ENCODE measurements at regions not wholly inside any gene's neighbourhood (a gene's known extent, or its start where the extent isn't known, plus 50 kb on each side); places are given as distances from the start of the nearest gene placed in this dataset.

- no peaks in the 10 kb centered on the region for H3K27me3 ChIP-seq (ENCODE audit: insufficient read depth, poor library complexity, severe bottlenecking)
- DNase-seq (ENCODE audit: low spot score) (no peak), ATAC-seq (ENCODE audit: low read depth) (no peak)
- H3K9me3 ChIP-seq (ENCODE audit: severe bottlenecking) = no peaks in the 10 kb centered on the region
- no peaks in the 10 kb centered on the region for H3K36me3 ChIP-seq (ENCODE audit: low read depth)
- no peaks in the 10 kb centered on the region for H3K4me1 ChIP-seq (ENCODE audit: insufficient read depth, poor library complexity, severe bottlenecking)
- H3K27ac ChIP-seq (ENCODE audit: poor library complexity, severe bottlenecking) = no peak overlapping the region
- no peak overlapping the region for H3K4me3 ChIP-seq (ENCODE audit: severe bottlenecking)
- TF ChIP-seq, protein P1, sequence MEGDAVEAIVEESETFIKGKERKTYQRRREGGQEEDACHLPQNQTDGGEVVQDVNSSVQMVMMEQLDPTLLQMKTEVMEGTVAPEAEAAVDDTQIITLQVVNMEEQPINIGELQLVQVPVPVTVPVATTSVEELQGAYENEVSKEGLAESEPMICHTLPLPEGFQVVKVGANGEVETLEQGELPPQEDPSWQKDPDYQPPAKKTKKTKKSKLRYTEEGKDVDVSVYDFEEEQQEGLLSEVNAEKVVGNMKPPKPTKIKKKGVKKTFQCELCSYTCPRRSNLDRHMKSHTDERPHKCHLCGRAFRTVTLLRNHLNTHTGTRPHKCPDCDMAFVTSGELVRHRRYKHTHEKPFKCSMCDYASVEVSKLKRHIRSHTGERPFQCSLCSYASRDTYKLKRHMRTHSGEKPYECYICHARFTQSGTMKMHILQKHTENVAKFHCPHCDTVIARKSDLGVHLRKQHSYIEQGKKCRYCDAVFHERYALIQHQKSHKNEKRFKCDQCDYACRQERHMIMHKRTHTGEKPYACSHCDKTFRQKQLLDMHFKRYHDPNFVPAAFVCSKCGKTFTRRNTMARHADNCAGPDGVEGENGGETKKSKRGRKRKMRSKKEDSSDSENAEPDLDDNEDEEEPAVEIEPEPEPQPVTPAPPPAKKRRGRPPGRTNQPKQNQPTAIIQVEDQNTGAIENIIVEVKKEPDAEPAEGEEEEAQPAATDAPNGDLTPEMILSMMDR (IDR thresholded peaks at IDR 0.05; ENCODE audit: poor library complexity, severe bottlenecking) = no peak
These were observed 836.5 kb downstream of the NTRK3 start for GRCh38 chr15:87420017-87420416.

DNA sequence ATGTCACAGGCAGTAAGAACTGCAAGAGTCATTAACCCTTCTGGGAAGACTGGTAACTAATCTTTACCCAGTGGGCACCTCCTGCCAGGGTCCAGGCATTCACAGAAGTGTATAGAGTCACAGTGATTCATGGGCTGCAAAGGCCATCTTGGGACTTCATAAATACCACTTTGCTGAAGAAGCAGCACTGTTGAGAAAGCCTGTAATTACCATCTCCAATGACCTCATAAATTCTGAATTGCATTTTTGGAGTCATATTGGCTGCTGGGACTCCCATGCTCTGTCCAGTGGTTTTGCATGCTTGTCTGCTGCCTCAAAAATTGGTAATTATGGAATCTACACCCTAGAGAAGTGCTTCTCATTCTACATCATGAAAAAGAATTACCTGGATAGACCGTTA, 837.2 kb downstream of the NTRK3 start:
- ATAC-seq (ENCODE audit: low read depth) (no peak), DNase-seq (ENCODE audit: low spot score) (no peak)
- TF ChIP-seq, protein P1 (IDR thresholded peaks at IDR 0.05; ENCODE audit: poor library complexity, severe bottlenecking) = no peak
- Histone ChIP-seq H3K36me3 (ENCODE audit: low read depth) (no peaks in the 10 kb centered on the region), H3K4me3 (ENCODE audit: severe bottlenecking) (no peak overlapping the region), H3K4me1 (ENCODE audit: insufficient read depth, poor library complexity, severe bottlenecking) (no peaks in the 10 kb centered on the region), H3K9me3 (ENCODE audit: severe bottlenecking) (no peaks in the 10 kb centered on the region), H3K27ac (ENCODE audit: poor library complexity, severe bottlenecking) (no peak overlapping the region), H3K27me3 (ENCODE audit: insufficient read depth, poor library complexity, severe bottlenecking) (no peaks in the 10 kb centered on the region)

DNA sequence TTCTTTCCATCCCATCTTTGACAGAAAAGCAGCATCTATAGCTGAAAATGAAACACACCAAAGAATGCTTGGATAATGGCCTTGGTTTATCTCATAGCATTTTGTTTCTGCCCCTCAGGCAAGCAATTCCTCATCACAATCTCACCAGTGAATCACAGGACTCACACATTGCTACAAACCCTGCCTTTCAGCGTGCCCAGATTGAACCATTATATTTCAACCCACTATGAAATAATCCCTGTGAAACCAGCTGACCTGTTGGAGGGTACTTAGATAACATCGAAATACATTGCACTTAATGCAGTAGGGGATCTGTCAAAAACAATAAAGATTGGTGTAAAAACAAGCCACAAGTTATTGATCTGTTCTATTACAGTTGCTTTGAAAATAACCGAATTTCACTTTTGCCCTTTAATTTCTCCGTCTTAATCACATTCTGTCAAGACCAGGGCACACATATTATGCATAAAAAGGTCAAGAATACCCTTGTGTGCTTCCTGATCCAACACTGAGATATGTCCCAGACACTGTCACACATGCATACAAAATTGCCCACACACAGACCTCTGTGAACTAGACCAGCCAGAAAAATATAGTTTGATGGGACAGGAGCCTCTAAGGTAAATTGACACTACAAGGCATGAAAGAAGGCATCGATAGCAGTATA, 839.8 kb downstream of the NTRK3 start:
- no peak for DNase-seq (ENCODE audit: low spot score)
- no peak; the same call in 2 of the 3 replicates for ATAC-seq (ENCODE audit: low read depth)
- Histone ChIP-seq H3K36me3 (ENCODE audit: low read depth) (no peaks in the 10 kb centered on the region), H3K4me3 (ENCODE audit: severe bottlenecking) (no peak overlapping the region), H3K9me3 (ENCODE audit: severe bottlenecking) (no peaks in the 10 kb centered on the region), H3K27me3 (ENCODE audit: insufficient read depth, poor library complexity, severe bottlenecking) (no peaks in the 10 kb centered on the region), H3K27ac (ENCODE audit: poor library complexity, severe bottlenecking) (no peak overlapping the region), H3K4me1 (ENCODE audit: insufficient read depth, poor library complexity, severe bottlenecking) (no peaks in the 10 kb centered on the region)
- TF ChIP-seq, protein P1 (IDR thresholded peaks at IDR 0.05; ENCODE audit: poor library complexity, severe bottlenecking) = no peak

DNA sequence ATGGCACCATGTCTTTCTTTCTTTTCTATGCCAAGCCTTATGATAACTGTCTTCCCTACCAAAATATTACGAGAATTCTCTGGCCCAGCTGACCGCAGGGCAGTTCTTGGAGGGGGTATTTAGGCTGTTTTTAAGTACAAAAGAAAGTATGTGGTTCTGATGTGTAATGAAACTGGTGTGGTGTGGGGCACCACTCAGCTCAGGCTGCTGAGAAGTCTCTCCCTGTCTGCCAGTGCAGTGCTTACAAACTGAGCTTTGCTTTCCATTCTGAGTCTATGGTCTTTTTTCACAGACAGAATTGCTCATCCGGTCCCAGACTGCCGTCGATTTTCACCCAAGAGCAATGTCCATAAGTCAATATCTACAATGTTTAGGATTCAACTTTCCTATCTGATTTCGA, 847.6 kb downstream of the NTRK3 start:
- no peak for DNase-seq (ENCODE audit: low spot score)
- no peak overlapping the region for H3K27ac ChIP-seq (ENCODE audit: poor library complexity, severe bottlenecking)
- no peak overlapping the region for H3K4me3 ChIP-seq (ENCODE audit: severe bottlenecking)
- ATAC-seq (ENCODE audit: low read depth) = no peak
- H3K4me1 ChIP-seq (ENCODE audit: insufficient read depth, poor library complexity, severe bottlenecking) = no peaks in the 10 kb centered on the region
- H3K36me3 ChIP-seq (ENCODE audit: low read depth) = no peaks in the 10 kb centered on the region
- no peaks in the 10 kb centered on the region for H3K27me3 ChIP-seq (ENCODE audit: insufficient read depth, poor library complexity, severe bottlenecking)
- TF ChIP-seq, protein P1 (IDR thresholded peaks at IDR 0.05; ENCODE audit: poor library complexity, severe bottlenecking) = no peak
- no peaks in the 10 kb centered on the region for H3K9me3 ChIP-seq (ENCODE audit: severe bottlenecking)

- H3K27me3 ChIP-seq (ENCODE audit: insufficient read depth, poor library complexity, severe bottlenecking) = no peaks in the 10 kb centered on the region
- no peak overlapping the region for H3K4me3 ChIP-seq (ENCODE audit: severe bottlenecking)
- no peak overlapping the region for H3K27ac ChIP-seq (ENCODE audit: poor library complexity, severe bottlenecking)
- DNase-seq (ENCODE audit: low spot score) (no peak), ATAC-seq (ENCODE audit: low read depth) (no peak)
- TF ChIP-seq, protein P1 (IDR thresholded peaks at IDR 0.05; ENCODE audit: poor library complexity, severe bottlenecking) = no peak
- no peaks in the 10 kb centered on the region for H3K36me3 ChIP-seq (ENCODE audit: low read depth)
- H3K4me1 ChIP-seq (ENCODE audit: insufficient read depth, poor library complexity, severe bottlenecking) = no peaks in the 10 kb centered on the region
- no peaks in the 10 kb centered on the region for H3K9me3 ChIP-seq (ENCODE audit: severe bottlenecking)
These were observed 852.6 kb downstream of the NTRK3 start for GRCh38 chr15:87403973-87404372.

Data from RWPE2 (cell line).